ENCODE measurements at regions not wholly inside any gene's neighbourhood (a gene's known extent, or its start where the extent isn't known, plus 50 kb on each side); places are given as distances from the start of the nearest gene placed in this dataset.

DNA sequence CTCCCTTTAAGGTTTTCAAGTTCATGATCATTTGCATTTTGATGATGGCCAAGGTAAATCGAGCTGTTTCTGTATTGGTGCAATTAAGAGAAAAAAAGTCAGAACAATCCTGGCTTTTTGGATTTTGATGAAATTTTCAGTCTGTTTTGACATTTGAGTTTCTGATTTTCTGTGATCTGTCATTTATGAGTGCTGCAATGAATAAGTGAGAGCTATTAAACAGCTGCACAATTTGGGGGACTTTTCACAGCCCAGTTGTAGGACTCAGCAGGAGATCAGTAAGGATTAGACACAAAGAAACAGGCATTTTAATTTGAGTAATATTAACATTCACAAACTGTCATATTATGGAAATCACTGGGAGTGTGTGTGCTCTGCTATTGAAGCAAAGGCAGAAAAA lies 452.9 kb upstream of the CXADR start:
- no peak for DNase-seq (ENCODE audit: low spot score)
- TF ChIP-seq, protein P1, sequence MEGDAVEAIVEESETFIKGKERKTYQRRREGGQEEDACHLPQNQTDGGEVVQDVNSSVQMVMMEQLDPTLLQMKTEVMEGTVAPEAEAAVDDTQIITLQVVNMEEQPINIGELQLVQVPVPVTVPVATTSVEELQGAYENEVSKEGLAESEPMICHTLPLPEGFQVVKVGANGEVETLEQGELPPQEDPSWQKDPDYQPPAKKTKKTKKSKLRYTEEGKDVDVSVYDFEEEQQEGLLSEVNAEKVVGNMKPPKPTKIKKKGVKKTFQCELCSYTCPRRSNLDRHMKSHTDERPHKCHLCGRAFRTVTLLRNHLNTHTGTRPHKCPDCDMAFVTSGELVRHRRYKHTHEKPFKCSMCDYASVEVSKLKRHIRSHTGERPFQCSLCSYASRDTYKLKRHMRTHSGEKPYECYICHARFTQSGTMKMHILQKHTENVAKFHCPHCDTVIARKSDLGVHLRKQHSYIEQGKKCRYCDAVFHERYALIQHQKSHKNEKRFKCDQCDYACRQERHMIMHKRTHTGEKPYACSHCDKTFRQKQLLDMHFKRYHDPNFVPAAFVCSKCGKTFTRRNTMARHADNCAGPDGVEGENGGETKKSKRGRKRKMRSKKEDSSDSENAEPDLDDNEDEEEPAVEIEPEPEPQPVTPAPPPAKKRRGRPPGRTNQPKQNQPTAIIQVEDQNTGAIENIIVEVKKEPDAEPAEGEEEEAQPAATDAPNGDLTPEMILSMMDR (IDR thresholded peaks at IDR 0.05; ENCODE audit: extremely low read depth, missing control alignments), result no peak

DNA sequence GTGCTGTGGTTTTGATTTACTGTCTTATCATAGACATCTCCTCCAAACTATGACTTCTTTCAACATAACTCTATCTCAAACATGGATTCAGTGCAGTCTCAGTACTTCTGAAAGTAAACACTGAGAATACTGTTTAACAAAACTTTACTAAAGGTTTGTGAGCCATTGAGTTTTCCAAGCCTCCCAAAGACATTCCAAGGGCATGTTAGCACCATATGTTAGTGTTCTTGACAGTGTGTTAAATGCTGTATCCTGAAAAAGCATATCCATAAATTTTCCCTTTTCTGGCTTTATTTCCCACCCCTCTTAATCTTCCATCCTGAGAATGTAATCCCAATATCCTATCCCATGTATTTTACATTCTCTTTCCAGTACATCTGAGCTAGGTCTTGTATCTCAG lies 446.8 kb upstream of the CXADR start:
- DNase-seq (ENCODE audit: low spot score), result no peak
- TF ChIP-seq, protein P1 (IDR thresholded peaks at IDR 0.05; ENCODE audit: extremely low read depth, missing control alignments), result no peak

DNA sequence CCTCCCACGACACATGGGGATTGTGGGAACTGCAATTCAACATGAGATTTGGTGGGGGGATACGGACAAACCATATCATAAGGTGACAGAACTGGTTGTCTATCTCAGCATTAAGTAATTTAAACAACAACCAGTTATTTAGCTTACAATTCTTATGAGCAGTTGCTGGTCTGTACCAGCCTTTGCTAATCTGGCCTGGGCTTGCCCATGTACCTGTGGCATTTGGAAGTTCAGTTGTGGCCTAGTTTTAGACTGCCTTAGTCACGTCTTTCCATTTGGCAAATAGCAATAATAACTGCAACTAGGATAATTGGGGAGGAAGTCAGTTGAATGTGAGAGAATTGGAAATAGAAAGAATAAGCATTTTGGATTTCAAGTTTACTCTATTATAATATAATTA lies 441.8 kb upstream of the CXADR start:
- TF ChIP-seq, protein P1 (IDR thresholded peaks at IDR 0.05; ENCODE audit: extremely low read depth, missing control alignments), result no peak
- no peak for DNase-seq (ENCODE audit: low spot score)

GRCh38 chr21:17081193-17081592 lies 431.6 kb upstream of the CXADR start:
- no peak for DNase-seq (ENCODE audit: low spot score)
- TF ChIP-seq, protein P1 (IDR thresholded peaks at IDR 0.05; ENCODE audit: extremely low read depth, missing control alignments), result no peak

GRCh38 chr21:17082843-17083483 lies 429.9 kb upstream of the CXADR start:
- no peak for DNase-seq (ENCODE audit: low spot score)
- TF ChIP-seq, protein P1 (IDR thresholded peaks at IDR 0.05; ENCODE audit: extremely low read depth, missing control alignments), result no peak

DNA sequence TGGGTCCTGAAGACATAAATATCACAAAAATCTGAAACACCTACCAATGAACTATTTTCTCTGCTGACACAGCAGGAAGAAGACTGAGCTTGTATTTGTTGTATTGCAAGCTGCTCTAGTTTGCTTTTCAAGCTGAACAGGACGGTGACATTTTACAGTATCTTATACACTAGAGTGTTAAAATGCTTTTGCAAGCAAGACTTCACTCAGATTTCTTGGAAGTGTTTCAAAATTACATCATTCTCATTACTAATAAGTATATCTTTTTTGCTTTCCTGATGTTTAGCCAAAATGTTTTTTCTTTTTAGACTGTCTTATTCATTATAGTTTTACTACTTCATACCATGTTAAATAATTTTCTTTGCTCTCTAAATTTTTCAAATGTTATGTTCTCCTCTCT lies 427.1 kb upstream of the CXADR start:
- TF ChIP-seq, protein P1 (IDR thresholded peaks at IDR 0.05; ENCODE audit: extremely low read depth, missing control alignments), result no peak
- DNase-seq (ENCODE audit: low spot score), result no peak

GRCh38 chr21:17088500-17088899 lies 424.3 kb upstream of the CXADR start:
- DNase-seq (ENCODE audit: low spot score), result no peak
- TF ChIP-seq, protein P1 (IDR thresholded peaks at IDR 0.05; ENCODE audit: extremely low read depth, missing control alignments), result no peak

Data from GM20000 (cell line).